Ectodermal cell (in vitro differentiated cells): ENCODE measurements at regions not wholly inside any gene's neighbourhood (a gene's known extent, or its start where the extent isn't known, plus 50 kb on each side); places are given as distances from the start of the nearest gene placed in this dataset.

Experiments used
- H3K27ac ChIP-seq: 2 replicates; pipeline ENCODE4 v1.7.0; 2013; ENCODE audit warnings: mild to moderate bottlenecking, low read depth, low read length; ENCODE audit not compliant: insufficient read depth, poor library complexity, severe bottlenecking
- H3K27me3 ChIP-seq: 2 replicates; pipeline ENCODE4 v1.7.0; 2013; ENCODE audit warnings: mild to moderate bottlenecking, low read length; ENCODE audit not compliant: insufficient read depth, control insufficient read depth, poor library complexity, severe bottlenecking
- H3K36me3 ChIP-seq: one replicate; pipeline ENCODE4 v1.7.0; 2013; ENCODE audit warnings: low read length; ENCODE audit not compliant: control insufficient read depth, insufficient read depth
- H3K4me1 ChIP-seq: one replicate; pipeline ENCODE4 v1.7.0; 2013; ENCODE audit warnings: low read length; ENCODE audit not compliant: control insufficient read depth, insufficient read depth
- H3K4me3 ChIP-seq: 2 replicates; pipeline ENCODE4 v1.7.0; 2013; ENCODE audit warnings: low read depth, low read length, control low read depth; ENCODE audit not compliant: insufficient read depth
- H3K9me3 ChIP-seq: 2 replicates; pipeline ENCODE4 v1.7.0; 2013; ENCODE audit warnings: mild to moderate bottlenecking, low read length, moderate library complexity; ENCODE audit not compliant: control insufficient read depth
- WGBS, 2 experiments: methylation state at CpG; one replicate each; pipeline ENCODE4 v1.1.7; 2013; ENCODE audit warnings: missing lambda C conversion rate in 2 of 2; 5-methylcytosine and 5-hydroxymethylcytosine counted together

- no peak overlapping the region for H3K4me3 ChIP-seq
- H3K4me1 ChIP-seq: no peaks in the 10 kb centered on the region
- no peaks in the 10 kb centered on the region for H3K36me3 ChIP-seq
- no peaks in the 10 kb centered on the region for H3K27me3 ChIP-seq
- 92 to 95% methylated on average over 8 to 11 of the region's 11 CpGs for WGBS, 2 experiments
- H3K27ac ChIP-seq: no peak overlapping the region
- H3K9me3 ChIP-seq: no peaks in the 10 kb centered on the region
These were observed 1000.7 kb upstream of the LRRN3 start for GRCh38 chr7:110090110-110090820.

- WGBS, 2 experiments: 100% methylated on average over 1 of the region's 1 CpG
- Histone ChIP-seq H3K27ac (no peak overlapping the region), H3K27me3 (no peaks in the 10 kb centered on the region), H3K9me3 (no peaks in the 10 kb centered on the region), H3K36me3 (no peaks in the 10 kb centered on the region), H3K4me1 (no peaks in the 10 kb centered on the region), H3K4me3 (no peak overlapping the region)
These were observed 995.4 kb upstream of the LRRN3 start for GRCh38 chr7:110095372-110096052.

- H3K27me3 ChIP-seq: no peaks in the 10 kb centered on the region
- no peaks in the 10 kb centered on the region for H3K4me1 ChIP-seq
- H3K36me3 ChIP-seq: no peaks in the 10 kb centered on the region
- no peak overlapping the region for H3K4me3 ChIP-seq
- WGBS, 2 experiments: 91 to 100% methylated on average over 3 to 5 of the region's 5 CpGs
- H3K9me3 ChIP-seq: no peaks in the 10 kb centered on the region
- H3K27ac ChIP-seq: no peak overlapping the region
These were observed 986.7 kb upstream of the LRRN3 start for GRCh38 chr7:110104243-110104642.

- H3K27ac ChIP-seq: no peak overlapping the region
- WGBS, 2 experiments: 77 to 81% methylated on average over 7 of the region's 7 CpGs
- no peaks in the 10 kb centered on the region for H3K27me3 ChIP-seq
- no peaks in the 10 kb centered on the region for H3K9me3 ChIP-seq
- no peaks in the 10 kb centered on the region for H3K4me1 ChIP-seq
- no peak overlapping the region for H3K4me3 ChIP-seq
- no peaks in the 10 kb centered on the region for H3K36me3 ChIP-seq
These were observed 985.6 kb upstream of the LRRN3 start for GRCh38 chr7:110105307-110105706.

- no peaks in the 10 kb centered on the region for H3K9me3 ChIP-seq
- no peak overlapping the region for H3K27ac ChIP-seq
- H3K4me3 ChIP-seq: no peak overlapping the region
- no peaks in the 10 kb centered on the region for H3K4me1 ChIP-seq
- no peaks in the 10 kb centered on the region for H3K36me3 ChIP-seq
- no peaks in the 10 kb centered on the region for H3K27me3 ChIP-seq
These were observed 985.1 kb upstream of the LRRN3 start for GRCh38 chr7:110105840-110106239.

- Histone ChIP-seq H3K4me1 (no peaks in the 10 kb centered on the region), H3K27me3 (no peaks in the 10 kb centered on the region), H3K9me3 (no peaks in the 10 kb centered on the region), H3K27ac (no peak overlapping the region), H3K36me3 (no peaks in the 10 kb centered on the region), H3K4me3 (no peak overlapping the region)
- 84 to 88% methylated on average over 7 of the region's 7 CpGs for WGBS, 2 experiments
These were observed 970.9 kb upstream of the LRRN3 start for GRCh38 chr7:110119883-110120581.

- H3K9me3 ChIP-seq: no peaks in the 10 kb centered on the region
- no peak overlapping the region for H3K4me3 ChIP-seq
- H3K27ac ChIP-seq: no peak overlapping the region
- H3K36me3 ChIP-seq: no peaks in the 10 kb centered on the region
- no peaks in the 10 kb centered on the region for H3K4me1 ChIP-seq
- H3K27me3 ChIP-seq: no peaks in the 10 kb centered on the region
These were observed 961.8 kb upstream of the LRRN3 start for GRCh38 chr7:110129159-110129558.

GRCh38 chr7:110130669-110131068 is 960.3 kb upstream of the LRRN3 start:
- 100% methylated on average over 1 of the region's 2 CpGs; no CpG with 5 or more reads in 1 of the 2 experiments for WGBS, 2 experiments
- Histone ChIP-seq H3K27me3 (no peaks in the 10 kb centered on the region), H3K27ac (no peak overlapping the region), H3K9me3 (no peaks in the 10 kb centered on the region), H3K4me3 (no peak overlapping the region), H3K4me1 (no peaks in the 10 kb centered on the region), H3K36me3 (no peaks in the 10 kb centered on the region)

GRCh38 chr7:110131344-110131743 is 959.6 kb upstream of the LRRN3 start:
- H3K4me3 ChIP-seq: no peak overlapping the region
- no peaks in the 10 kb centered on the region for H3K36me3 ChIP-seq
- H3K4me1 ChIP-seq: no peaks in the 10 kb centered on the region
- H3K27me3 ChIP-seq: no peaks in the 10 kb centered on the region
- H3K27ac ChIP-seq: no peak overlapping the region
- no peaks in the 10 kb centered on the region for H3K9me3 ChIP-seq

- Histone ChIP-seq H3K4me1 (no peaks in the 10 kb centered on the region), H3K27ac (no peak overlapping the region), H3K27me3 (no peaks in the 10 kb centered on the region), H3K4me3 (no peak overlapping the region), H3K9me3 (no peaks in the 10 kb centered on the region), H3K36me3 (no peaks in the 10 kb centered on the region)
These were observed 951.9 kb upstream of the LRRN3 start for GRCh38 chr7:110139056-110139455.
